PC-3 (cell line): ENCODE measurements at regions not wholly inside any gene's neighbourhood (a gene's known extent, or its start where the extent isn't known, plus 50 kb on each side); places are given as distances from the start of the nearest gene placed in this dataset.

Experiments used
- EZH2 ChIP-seq: fragments of 300-600 bp; sonication (generic); IDR thresholded peaks from one replicate; pipeline ENCODE4 v1.6.1; 2017; ENCODE audit warnings: antibody characterized with exemption, mild to moderate bottlenecking, low read length; ENCODE audit not compliant: unreplicated experiment
- EZH2phosphoT487 ChIP-seq: fragments of 300-600 bp; sonication (generic); IDR thresholded peaks from 2 replicates; pipeline ENCODE4 v1.6.1; 2018; ENCODE audit warnings: mild to moderate bottlenecking, antibody characterized with exemption, low read length, borderline replicate concordance
- TF ChIP-seq, protein P1 (sequence below): fragments of 300-600 bp; sonication (generic); conservative IDR thresholded peaks from 2 replicates; pipeline ENCODE4 v1.5.1; 2017; ENCODE audit warnings: antibody characterized with exemption, low read depth, mild to moderate bottlenecking, low read length

DNA sequence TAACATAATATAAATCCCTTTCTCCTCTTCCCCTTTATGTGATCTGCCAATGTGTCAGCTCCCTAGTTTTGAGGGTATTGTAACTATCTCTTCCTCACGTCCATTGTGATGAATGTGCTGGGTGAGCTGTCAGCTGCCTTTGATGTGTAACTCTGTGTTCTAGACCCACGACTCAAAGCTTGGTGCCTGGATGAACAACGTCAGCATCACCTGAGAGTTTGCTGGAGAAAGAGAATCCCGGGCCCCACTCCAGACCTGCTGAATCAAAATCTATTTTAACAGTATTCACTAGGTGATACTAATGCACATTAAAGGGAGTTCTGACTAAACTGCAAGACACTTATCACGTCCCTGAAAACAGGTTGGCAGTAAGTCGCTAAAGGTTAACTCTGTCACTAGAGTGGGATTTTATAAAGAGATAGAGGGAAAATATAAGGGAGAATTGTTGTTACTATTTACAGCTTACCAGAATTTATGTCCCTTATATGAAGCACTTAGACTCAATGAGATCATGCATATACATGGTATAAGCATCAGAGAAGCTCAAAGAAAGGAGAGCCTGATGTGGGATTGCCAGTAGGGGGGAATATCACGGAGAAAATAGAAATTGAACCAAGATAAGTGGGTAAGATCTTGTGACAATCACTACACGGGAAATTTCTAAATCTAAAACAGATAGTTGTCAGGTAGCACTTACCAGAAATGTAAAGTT, 423.8 kb upstream of the SLC30A5 start:
- TF ChIP-seq, protein P1, sequence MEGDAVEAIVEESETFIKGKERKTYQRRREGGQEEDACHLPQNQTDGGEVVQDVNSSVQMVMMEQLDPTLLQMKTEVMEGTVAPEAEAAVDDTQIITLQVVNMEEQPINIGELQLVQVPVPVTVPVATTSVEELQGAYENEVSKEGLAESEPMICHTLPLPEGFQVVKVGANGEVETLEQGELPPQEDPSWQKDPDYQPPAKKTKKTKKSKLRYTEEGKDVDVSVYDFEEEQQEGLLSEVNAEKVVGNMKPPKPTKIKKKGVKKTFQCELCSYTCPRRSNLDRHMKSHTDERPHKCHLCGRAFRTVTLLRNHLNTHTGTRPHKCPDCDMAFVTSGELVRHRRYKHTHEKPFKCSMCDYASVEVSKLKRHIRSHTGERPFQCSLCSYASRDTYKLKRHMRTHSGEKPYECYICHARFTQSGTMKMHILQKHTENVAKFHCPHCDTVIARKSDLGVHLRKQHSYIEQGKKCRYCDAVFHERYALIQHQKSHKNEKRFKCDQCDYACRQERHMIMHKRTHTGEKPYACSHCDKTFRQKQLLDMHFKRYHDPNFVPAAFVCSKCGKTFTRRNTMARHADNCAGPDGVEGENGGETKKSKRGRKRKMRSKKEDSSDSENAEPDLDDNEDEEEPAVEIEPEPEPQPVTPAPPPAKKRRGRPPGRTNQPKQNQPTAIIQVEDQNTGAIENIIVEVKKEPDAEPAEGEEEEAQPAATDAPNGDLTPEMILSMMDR: no peak
- no peak for TF ChIP-seq EZH2
- TF ChIP-seq EZH2phosphoT487: no peak
